ENCODE measurements at regions not wholly inside any gene's neighbourhood (a gene's known extent, or its start where the extent isn't known, plus 50 kb on each side); places are given as distances from the start of the nearest gene placed in this dataset.

DNA sequence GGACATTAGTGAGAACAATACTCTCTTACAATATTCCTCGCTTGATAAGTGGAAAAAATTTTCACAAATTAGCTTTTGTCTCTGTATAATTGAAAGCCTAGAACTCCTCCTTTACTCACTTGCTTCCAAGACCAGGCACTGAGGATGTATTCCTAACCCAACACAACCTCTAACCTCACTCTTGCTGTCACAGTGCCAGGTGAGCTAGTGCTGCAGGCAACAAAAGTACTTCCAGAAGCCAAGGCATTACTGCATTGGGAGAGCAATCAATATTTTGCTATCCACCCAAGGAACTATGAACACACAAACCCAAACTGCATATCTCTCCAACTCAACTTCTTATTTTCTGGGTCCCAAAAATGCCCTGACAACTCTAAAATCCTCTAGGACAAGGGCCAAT, 1081.0 kb downstream of the VRK1 start:
- DNase-seq (ENCODE audit: low spot score in 2 of 2): peak in 1 of 2 donors; percentile 59
- no peak overlapping the region for H3K4me3 ChIP-seq
- WGBS: 48% methylated on average over 1 of the region's 1 CpG
- no peaks in the 10 kb centered on the region for H3K36me3 ChIP-seq
- no peaks in the 10 kb centered on the region for H3K27me3 ChIP-seq
- TF ChIP-seq EP300 (IDR thresholded peaks at IDR 0.05): no peak
- TF ChIP-seq, protein P1, sequence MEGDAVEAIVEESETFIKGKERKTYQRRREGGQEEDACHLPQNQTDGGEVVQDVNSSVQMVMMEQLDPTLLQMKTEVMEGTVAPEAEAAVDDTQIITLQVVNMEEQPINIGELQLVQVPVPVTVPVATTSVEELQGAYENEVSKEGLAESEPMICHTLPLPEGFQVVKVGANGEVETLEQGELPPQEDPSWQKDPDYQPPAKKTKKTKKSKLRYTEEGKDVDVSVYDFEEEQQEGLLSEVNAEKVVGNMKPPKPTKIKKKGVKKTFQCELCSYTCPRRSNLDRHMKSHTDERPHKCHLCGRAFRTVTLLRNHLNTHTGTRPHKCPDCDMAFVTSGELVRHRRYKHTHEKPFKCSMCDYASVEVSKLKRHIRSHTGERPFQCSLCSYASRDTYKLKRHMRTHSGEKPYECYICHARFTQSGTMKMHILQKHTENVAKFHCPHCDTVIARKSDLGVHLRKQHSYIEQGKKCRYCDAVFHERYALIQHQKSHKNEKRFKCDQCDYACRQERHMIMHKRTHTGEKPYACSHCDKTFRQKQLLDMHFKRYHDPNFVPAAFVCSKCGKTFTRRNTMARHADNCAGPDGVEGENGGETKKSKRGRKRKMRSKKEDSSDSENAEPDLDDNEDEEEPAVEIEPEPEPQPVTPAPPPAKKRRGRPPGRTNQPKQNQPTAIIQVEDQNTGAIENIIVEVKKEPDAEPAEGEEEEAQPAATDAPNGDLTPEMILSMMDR (IDR thresholded peaks at IDR 0.05): no peak
- TF ChIP-seq POLR2AphosphoS5 (IDR thresholded peaks at IDR 0.05): no peak
- no peak for TF ChIP-seq POLR2A (IDR thresholded peaks at IDR 0.05)
- peaks cover 16% of the 10 kb centered on the region for H3K4me1 ChIP-seq
- peak overlapping the region; percentile 66 for H3K27ac ChIP-seq
- no peaks in the 10 kb centered on the region for H3K9me3 ChIP-seq

DNA sequence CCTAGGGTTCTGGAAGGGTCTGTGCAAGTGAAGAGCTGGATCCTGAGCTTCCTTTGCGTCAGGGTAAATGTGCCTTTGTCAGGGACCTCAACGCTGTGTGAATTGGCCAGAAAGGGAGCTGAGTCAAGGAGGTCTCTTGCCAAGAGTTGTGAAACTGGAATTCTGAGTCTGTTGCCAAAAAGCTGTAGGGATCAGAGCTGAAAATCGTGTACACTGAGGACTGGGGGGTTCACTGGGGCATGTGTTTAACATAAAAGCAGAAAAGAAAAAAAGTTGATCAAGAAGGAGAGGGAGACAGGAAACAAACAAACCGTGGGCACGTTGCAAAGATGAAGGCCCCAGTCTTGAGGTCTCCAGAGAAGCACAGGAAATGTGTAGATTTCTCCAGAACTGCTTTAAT, 1081.5 kb downstream of the VRK1 start:
- Histone ChIP-seq H3K27me3 (no peaks in the 10 kb centered on the region), H3K27ac (peak overlapping the region; percentile 66), H3K4me3 (no peak overlapping the region), H3K36me3 (no peaks in the 10 kb centered on the region), H3K9me3 (no peaks in the 10 kb centered on the region), H3K4me1 (peaks cover 16% of the 10 kb centered on the region)
- DNase-seq (ENCODE audit: low spot score in 2 of 2): peak in 1 of 2 donors; percentile 61
- WGBS: 15% methylated on average over 5 of the region's 5 CpGs
- no peak for TF ChIP-seq EP300 (IDR thresholded peaks at IDR 0.05)
- TF ChIP-seq, protein P1 (IDR thresholded peaks at IDR 0.05): no peak
- no peak for TF ChIP-seq POLR2A (IDR thresholded peaks at IDR 0.05)
- TF ChIP-seq POLR2AphosphoS5 (IDR thresholded peaks at IDR 0.05): no peak

DNA sequence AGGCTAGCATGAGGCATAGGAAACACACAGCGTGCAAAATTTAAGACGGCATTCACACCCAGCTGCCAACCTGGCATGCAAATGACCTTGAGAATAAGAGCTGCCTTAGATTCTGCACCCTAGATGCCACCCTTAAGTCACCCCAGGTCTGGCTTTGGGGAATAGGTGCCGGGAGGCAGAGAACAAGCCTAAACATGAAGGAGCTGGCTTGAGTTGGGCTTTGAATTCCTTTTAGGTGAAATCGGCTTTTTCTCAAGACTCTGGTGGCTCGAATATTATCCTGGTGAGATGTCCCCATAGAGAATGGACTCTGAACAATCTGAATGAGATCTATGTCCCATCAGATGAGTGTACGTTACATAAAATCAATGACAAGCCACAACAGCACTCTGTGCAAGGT, 1090.5 kb downstream of the VRK1 start:
- Histone ChIP-seq H3K4me1 (peaks cover 16% of the 10 kb centered on the region), H3K27me3 (no peaks in the 10 kb centered on the region), H3K27ac (peak overlapping the region; percentile 2), H3K36me3 (no peaks in the 10 kb centered on the region), H3K4me3 (no peak overlapping the region), H3K9me3 (no peaks in the 10 kb centered on the region)
- DNase-seq (ENCODE audit: low spot score in 2 of 2): no peak
- 57% methylated on average over 6 of the region's 6 CpGs for WGBS
- TF ChIP-seq POLR2AphosphoS5 (IDR thresholded peaks at IDR 0.05) (no peak), EP300 (IDR thresholded peaks at IDR 0.05) (no peak), POLR2A (IDR thresholded peaks at IDR 0.05) (no peak)
- TF ChIP-seq, protein P1 (IDR thresholded peaks at IDR 0.05): no peak

DNA sequence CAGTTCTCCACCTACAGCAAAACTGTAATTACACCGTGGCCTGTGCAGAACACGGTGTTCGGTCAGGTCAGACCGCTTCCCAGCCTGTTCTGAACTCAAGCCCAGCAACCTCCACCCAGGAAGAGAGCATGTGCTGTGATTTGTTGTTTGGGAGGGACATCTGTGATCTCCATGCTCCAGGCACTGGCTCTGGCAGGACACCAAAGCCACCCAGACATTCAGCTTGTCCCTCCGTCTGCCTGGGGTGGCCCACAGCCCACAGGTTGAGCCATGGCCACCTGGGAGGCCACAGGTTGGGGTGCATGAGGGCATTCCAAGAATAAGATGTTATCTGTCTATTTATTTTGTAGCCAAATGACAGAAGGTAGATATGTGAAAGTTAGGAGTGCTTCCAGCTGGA, 1091.1 kb downstream of the VRK1 start:
- Histone ChIP-seq H3K36me3 (no peaks in the 10 kb centered on the region), H3K4me1 (peaks cover 16% of the 10 kb centered on the region), H3K9me3 (no peaks in the 10 kb centered on the region), H3K4me3 (no peak overlapping the region), H3K27me3 (no peaks in the 10 kb centered on the region), H3K27ac (peak overlapping the region; percentile 2)
- TF ChIP-seq POLR2A (IDR thresholded peaks at IDR 0.05) (no peak), POLR2AphosphoS5 (IDR thresholded peaks at IDR 0.05) (no peak), EP300 (IDR thresholded peaks at IDR 0.05) (no peak)
- TF ChIP-seq, protein P1 (IDR thresholded peaks at IDR 0.05): no peak
- 58% methylated on average over 5 of the region's 5 CpGs for WGBS
- DNase-seq (ENCODE audit: low spot score in 2 of 2): no peak

DNA sequence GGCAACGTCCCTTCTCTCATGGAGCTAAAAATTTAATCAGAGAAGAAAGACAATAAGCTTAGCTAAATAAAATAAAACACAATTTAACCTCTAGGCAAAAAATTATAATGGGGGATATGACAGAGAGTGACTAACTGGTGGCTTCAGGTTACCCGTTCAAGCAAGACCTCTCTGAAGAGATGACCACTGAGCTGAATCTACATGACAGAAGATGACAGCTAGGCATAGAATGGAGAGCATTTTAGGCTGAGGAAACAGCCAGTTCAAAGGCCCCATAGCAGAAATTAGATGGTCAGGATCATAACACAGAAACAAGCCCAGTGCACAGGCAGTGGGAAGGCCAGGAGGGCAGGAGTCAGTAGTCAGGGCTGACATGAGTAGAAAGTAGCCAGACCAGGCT, 1094.3 kb downstream of the VRK1 start:
- Histone ChIP-seq H3K9me3 (no peaks in the 10 kb centered on the region), H3K27ac (no peak overlapping the region), H3K4me1 (peaks cover 18% of the 10 kb centered on the region), H3K36me3 (no peaks in the 10 kb centered on the region), H3K27me3 (no peaks in the 10 kb centered on the region), H3K4me3 (no peak overlapping the region)
- TF ChIP-seq POLR2AphosphoS5 (IDR thresholded peaks at IDR 0.05): no peak
- DNase-seq (ENCODE audit: low spot score in 2 of 2): no peak
- 83% methylated on average over 2 of the region's 2 CpGs for WGBS

DNA sequence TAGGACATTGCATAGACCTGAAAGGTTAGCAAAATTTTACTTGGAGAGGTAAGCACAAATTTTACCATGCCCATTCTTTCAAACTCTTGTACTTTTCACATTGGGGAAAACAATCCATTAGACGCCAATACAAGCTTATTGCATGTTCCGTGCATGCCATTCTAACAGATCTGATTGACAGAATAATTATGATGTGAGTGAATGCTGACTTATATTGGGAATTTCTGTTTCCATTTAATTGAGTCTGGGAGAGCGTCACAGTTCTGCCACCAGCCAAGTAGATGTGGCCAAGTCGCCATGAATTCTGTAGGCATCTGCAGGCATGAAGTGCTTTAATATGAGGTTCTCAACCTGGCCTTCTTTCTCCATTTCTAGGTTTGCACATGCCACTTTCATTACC, 1097.4 kb downstream of the VRK1 start:
- H3K27me3 ChIP-seq: no peaks in the 10 kb centered on the region
- WGBS: 65% methylated on average over 4 of the region's 4 CpGs
- no peaks in the 10 kb centered on the region for H3K36me3 ChIP-seq
- DNase-seq (ENCODE audit: low spot score in 2 of 2): no peak
- TF ChIP-seq POLR2A (IDR thresholded peaks at IDR 0.05) (no peak), EP300 (IDR thresholded peaks at IDR 0.05) (no peak), POLR2AphosphoS5 (IDR thresholded peaks at IDR 0.05) (no peak)
- TF ChIP-seq, protein P1 (IDR thresholded peaks at IDR 0.05): no peak
- H3K4me3 ChIP-seq: no peak overlapping the region
- H3K9me3 ChIP-seq: no peaks in the 10 kb centered on the region
- no peak overlapping the region for H3K27ac ChIP-seq
- peaks cover 6% of the 10 kb centered on the region for H3K4me1 ChIP-seq

Measured in suprapubic skin (tissue), 4 donors.